DMS 273 (cell line): ENCODE measurements at regions not wholly inside any gene's neighbourhood (a gene's known extent, or its start where the extent isn't known, plus 50 kb on each side); places are given as distances from the start of the nearest gene placed in this dataset.
"Not testable (repeated sequence)": the region's sequence is repeated elsewhere in the genome, so short reads cannot be mapped to it uniquely, and the experiment has no call there.

ENCODE experiments used
- DNase-seq: peaks from one replicate; lab custom pipeline; 2025; ENCODE audit not compliant: unreplicated experiment; lab: John Stamatoyannopoulos, UW

DNA sequence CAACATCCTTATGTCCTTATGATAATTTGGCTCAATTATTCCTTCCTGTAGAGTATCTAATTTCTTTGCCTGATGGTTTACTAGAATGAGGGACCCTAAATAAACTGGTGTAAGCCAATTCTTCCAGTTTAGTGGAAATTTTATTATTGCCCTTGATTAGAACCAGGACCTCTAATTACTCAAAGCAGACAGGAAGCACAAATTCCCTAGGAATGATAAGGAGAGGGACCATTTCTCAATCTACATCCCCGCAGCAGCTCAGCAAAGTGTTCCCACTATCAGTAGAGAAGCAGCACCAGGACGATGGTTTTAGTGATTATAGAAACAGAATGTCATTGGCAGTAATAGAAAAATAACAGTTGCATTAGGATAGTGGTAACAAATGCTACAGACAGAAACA, 97.1 kb downstream of the PLPPR4 start:
- DNase-seq, result no peak

DNA sequence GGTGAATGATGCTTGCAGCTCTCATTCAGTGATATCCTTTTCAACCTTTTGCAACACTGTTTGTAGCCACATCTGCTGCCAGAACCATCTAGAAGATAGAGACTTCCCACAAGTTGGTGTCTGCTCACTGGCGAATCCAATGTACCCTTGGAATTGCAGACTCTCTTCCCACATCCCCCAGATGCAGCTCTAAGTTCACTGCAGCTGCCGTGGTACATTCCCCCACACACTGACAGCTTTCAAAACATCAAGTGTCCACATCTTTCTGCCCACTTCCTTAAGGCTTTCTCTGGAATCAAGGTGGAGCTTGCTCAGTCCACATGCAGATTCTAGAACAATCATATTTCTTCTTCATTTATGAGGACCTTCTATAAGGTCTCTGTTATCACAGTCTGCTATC, 99.2 kb downstream of the PLPPR4 start:
- DNase-seq, result no peak

DNA sequence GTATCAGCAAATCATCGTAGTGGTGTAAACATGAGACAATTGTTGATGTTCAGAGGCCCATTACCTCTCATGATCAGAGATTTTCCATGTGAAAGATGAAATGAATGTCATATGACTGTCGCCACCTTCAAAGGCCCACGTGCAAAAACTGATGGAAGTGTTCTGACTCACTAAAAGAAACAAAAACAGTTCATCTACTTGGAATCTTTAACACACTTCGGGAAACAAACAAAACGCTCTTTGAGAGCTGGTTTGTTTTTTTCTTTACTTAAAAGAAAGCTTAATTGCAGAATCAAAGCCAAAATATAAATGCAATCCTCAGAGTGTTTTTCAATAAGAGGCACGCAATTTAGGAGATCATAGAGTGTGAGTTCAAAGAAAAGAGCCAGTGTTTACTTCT, 100.8 kb downstream of the PLPPR4 start:
- DNase-seq, result no peak

DNA sequence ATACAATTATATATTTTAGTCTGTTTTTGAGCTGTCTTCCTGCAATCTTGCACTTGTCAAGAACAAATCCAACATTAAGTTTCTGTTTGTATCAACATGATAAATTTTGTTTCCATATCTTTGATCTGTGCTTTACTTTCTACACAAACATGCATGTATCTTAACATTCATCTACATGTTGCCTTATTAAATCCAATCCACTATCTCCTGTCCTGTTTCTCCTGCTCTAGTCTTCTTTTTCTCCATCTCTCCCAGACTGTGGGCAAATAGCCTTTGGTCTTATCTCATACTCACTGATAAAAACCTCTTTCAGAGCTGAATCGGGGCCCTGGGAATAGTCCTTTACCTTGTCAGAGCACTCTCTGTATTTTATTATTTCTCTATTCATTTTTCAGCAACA, 101.3 kb downstream of the PLPPR4 start:
- DNase-seq, result no peak

DNA sequence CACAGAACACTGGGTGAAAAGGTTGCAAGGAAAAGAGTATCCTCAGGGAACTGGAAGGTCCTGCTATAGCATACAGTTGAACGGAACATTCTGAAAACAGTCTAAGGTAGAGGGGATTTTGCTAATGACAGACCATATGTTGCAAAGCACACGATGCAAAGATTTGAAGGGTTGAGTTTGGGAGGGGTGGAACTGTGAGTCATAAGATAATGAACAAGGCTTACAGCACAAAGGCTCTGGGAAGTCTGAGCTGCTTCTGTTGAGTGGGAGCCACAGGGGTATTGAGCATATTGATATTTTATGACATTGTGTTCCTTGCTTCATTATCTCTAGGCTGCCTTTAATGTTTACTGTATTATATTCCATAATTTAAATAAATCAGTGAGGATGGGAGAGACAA, 104.9 kb downstream of the PLPPR4 start:
- DNase-seq, result peak; percentile 74

DNA sequence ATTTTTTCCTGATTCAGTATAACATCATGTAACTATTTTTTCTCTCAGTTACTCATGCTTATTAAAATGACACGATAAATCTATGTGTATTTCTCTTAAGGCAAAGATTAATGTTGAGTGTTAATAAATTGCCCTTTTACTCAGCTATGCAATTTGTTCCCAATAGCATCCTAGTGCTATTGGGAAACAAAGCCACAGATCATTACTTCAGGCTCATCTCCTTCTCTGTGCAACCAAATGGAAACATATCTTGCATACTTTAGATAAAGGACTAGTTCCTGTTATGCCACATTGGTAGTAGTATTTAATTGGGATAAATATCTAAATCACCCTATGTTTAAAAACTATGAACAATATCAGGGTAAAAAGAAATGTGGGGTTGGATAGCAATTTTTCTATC, 106.2 kb downstream of the PLPPR4 start:
- no peak for DNase-seq

DNA sequence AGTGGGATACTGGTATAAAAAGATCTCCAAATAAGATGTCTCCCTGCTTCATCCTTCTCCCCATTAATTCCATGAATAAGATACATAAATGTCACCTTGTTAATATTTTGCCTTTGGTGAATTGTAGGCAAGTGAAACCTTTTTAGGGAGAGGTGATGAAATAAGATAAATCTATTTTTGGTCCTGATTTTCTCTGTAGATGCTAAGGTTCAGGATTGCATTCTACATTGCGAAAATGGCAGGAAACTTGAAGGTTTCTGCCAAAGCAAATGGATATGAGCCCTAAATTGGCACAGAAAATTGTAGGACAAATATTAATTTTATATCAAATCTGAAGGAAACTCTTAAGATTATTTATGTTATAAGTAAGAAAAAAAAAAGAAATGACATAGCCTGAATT, 107.1 kb downstream of the PLPPR4 start:
- DNase-seq, result no peak

DNA sequence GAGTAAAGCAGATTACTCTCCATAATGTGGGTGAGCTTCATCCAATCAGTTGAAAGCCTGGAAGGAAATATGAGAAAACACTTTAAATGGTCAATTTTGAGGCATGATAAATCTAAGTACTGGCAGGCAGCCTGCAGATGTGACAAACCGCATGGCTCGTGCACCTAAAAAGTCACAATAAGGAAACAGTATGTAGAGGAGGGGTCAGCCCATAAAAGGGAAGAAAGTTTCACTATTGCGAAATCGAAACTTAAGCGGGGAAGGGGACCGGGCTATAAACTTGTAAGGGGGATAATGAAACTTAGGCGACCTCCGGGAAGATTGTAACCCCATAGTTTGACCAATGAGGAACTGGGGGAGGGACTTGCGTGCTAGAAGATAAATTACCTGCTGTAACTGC, 109.8 kb downstream of the PLPPR4 start:
- DNase-seq, result no peak

DNA sequence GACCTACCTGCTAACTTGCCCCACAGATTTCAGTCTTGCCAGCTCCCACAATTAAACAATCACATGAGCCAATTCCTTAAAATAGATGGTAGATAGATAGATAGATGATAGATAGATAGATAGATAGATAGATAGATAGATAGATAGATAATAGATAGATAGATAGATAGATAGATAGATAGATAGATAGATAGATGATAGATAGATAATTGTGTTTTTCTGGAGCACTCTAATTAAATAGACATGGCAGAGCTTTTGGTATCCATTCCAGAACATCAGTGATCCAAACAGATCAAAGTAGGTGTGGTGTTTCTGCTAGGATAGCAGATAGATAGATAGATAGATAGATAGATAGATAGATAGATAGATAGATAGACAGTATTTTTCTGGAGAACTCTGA, 110.4 kb downstream of the PLPPR4 start:
- DNase-seq, result not testable (repeated sequence)

DNA sequence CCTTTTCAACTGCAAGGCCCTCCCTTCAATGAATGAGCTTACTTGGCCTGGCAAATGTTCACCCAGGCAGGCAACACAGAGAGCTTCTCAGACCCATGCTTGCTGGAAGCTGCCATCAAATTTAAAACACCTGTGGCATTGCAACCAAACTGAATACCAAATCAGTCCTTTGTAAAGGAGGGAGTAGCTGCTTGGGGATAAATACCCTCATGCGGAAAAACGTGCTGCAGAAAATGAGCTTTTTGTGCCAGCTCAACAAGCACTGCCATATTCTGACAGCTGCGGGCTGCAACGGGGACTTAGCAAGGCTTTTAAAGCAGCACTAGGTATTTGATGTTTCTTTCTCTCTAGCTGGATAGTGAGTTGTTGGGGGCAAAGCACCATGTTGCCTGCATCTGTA, 119.7 kb downstream of the PLPPR4 start:
- DNase-seq, result no peak

DNA sequence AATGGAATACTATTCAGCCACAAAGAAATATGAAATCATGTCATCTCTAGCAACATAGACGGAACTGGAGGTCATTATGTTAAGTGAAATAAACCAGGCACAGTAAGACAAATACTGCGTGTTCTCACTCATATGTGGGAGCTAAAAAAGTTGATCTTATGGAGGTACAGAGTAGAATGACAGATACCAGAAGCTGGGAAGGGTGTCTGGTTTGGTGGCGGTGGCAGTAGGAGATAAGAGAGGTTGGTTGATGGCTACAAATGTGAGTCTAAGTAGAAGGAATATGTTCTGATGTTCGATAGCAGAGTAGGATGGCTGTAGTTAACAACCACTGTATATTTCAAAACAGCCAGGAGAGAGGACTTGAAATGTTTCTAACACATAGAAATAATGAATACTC, 121.6 kb downstream of the PLPPR4 start:
- no peak for DNase-seq

DNA sequence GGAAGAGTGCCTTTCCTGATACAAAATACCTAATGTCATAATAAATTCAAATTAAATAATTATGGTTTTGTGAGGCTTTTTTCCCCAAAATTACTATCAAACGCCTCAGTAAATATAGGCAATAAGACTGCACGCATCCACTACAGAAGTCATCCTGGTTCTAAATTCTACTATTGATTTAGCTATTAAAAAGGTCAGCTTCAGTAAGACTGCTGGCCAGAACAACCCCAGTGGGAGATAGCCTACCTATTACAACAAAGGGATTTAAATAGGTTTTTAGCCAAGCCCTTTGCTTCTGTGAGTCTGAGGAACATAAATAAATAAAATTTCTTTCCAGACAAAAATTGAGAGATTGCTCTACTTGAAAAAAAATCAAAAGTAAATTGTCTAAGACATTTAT, 132.1 kb downstream of the PLPPR4 start:
- no peak for DNase-seq

DNA sequence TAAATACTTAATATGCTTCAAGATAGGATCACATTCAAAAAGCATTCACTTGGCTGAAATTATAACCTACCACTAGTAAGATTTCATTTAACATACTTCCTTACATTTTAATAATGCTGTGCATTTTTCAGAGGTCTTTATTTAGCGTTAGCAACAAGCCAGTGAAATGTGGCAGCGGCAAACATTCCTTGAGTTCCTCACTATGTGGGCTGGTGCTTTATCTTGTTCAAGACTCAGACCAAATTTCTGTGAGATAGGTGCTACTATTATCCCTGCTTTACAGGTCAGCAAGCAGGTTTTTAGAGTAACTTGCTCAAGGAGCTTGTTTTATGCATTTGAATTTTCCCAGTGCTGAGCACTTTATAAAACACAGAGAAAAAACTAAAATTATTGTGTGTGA, 132.7 kb downstream of the PLPPR4 start:
- DNase-seq, result no peak

DNA sequence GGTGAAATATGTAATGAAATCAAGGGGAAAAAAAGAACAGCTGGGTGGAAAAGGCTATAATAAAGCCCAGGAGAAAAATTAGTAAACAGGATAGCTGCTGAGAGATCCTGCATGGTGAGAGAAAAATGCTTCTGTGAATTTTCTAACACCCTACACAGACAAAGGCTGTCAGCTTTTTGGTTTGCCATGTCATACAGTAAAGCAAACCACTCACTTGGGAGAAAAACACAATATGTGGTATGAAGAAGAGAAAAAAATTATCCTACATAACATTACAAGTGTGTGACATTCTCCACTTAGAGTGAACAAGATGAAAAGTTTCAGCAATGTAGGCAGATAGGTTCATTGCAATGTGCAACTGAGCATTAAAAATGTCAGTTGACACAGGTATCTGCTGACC, 133.6 kb downstream of the PLPPR4 start:
- DNase-seq, result no peak

DNA sequence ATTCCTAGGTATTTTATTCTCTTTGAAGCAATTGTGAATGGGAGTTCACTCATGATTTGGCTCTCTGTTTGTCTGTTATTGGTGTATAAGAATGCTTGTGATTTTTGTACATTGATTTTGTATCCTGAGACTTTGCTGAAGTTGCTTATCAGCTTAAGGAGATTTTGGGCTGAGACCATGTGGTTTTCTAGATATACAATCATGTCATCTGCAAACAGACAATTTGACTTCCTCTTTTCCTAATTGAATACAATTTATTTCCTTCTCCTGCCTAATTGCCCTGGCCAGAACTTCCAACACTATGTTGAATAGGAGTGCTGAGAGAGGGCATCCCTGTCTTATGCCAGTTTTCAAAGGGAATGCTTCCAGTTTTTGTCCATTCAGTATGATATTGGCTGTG, 137.3 kb downstream of the PLPPR4 start:
- not testable (repeated sequence) for DNase-seq

DNA sequence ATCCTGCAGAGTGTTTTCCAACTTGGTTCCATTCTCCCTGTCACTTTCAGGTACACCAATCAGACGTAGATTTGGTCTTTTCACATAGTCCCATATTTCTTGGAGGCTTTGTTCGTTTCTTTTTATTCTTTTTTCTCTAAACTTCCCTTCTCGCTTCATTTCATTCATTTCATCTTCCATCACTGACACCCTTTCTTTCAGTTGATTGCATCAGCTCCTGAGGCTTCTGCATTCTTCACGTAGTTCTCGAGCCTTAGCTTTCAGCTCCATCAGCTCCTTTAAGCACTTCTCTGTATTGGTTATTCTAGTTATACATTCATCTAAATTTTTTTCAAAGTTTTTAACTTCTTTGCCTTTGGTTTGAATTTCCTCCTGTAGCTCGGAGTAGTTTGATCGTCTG, 140.1 kb downstream of the PLPPR4 start:
- DNase-seq, result not testable (repeated sequence)

DNA sequence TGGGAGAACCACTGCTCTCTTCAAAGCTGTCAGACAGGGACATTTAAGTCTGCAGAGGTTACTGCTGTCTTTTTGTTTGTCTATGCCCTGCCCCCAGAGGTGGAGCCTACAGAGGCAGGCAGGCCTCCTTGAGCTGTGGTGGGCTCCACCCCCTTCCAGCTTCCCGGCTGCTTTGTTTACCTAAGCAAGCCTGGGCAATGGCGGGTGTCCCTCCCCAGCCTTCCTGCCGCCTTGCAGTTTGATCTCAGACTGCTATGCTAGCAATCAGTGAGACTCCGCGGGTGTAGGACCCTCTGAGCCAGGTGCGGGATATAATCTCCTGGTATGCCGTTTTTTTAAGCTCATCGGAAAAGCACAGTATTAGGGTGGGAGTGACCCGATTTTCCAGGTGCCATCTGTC, 141.0 kb downstream of the PLPPR4 start:
- not testable (repeated sequence) for DNase-seq

DNA sequence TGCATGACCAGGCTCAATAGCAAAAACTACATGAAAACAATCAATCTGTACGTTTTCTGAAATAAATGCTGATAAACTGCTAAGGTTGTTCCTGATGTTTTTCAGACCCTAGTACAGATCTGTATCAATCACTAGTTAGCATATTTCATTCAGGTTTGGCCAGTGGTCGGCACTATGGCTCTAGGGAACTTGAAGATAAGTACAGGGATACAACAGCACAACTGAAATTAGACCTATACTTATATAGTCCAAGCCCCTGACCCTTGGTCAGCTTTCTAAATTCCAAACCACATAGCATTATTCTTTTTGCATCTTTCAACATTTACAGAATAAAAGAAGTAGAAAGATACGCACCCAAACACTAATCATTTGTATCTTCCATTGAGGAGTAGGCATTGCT, 142.7 kb downstream of the PLPPR4 start:
- DNase-seq, result no peak

DNA sequence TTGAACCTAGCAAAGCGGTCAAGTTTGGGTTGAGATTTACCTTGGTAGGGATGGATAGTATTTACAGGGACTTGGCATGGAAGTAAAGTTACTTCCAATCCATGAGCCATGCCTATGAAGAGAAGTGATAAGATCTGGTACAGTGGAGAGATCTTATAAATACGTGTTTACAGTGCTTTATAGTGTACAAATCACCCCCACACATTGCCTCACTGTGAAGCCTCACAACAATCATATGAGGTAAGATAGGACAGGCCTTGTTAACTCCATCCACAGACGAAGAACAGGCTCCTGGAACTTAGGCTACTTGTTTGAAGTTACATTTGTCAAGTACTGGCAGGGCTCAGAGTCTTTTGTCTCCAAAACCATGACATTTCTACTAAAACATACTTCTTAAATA, 159.8 kb downstream of the PLPPR4 start:
- DNase-seq, result no peak

DNA sequence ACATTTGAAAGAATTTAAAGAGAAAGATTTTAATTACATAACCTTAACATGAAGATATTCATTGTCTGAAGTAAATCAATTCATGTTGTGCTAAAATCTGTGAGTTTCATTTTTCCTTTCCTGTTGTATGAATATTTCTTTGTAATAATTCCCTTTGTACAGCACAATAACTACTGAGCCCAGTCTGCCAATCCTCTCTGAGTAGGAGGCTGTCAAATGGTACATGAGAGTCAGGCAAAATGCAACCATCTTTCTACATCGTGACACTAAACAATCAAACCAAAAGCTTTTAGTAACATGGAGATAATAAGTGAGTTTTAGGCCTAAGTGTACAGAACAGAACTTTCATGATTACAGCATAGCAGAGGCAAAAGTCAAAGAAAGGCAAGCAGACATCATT, 165.5 kb downstream of the PLPPR4 start:
- no peak for DNase-seq

DNA sequence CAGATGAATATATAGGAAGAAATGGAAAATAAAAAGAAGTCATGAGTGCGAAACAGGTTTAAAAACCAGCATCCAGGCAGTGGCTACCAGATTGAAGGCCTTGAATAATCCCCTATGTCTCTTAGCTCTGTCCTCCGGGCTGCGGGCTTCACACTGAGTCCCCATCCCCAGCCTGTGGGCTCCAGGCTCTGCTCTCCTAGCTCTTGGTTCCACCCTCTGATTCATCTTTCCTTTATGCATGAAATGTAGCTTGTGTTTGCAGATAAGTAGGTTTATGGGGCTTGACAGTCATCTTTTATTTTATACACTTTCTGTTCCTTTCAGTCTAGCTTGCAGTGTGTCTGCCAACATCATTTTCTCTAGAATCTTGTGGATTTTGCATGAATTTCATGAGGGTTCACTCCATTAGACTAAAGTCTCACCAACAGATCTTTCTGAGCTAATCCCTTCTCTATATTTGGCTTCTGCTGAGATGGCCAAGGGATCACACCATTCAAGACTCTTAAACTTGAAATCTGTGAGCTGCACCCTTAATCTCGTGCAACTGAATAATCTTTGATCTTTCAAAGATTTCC, 174.5 kb downstream of the PLPPR4 start:
- no peak for DNase-seq

DNA sequence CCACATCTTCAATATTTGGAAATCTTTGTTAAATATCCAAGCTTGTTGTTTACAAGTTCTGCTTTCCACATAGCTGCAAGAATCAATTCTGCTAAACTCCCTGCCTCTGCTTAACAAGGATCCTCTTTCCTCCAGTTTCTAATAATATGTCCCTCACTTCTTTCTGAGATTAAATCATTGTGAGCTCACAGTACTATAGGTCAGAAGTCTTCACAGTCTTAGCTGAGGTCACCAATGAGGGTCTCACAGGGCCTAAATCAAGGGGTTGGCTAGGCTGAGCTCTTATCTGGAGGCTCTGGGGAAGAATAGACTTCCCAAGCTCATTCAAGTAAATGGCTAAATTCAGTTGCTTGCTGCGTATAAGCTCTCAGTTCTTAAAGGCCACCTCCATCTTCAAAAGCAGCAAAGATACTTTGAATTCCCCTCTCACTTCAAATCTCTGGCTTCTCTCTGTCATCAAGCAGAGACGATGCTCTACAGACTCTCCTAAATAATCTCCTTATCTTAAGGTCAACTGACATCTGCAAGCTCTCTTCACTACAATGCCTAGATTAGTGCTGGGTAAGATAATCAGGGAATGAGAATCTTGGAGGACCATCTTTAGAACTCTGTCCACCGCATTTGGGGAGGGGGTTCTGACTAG, 175.3 kb downstream of the PLPPR4 start:
- DNase-seq, result no peak
